ENCODE measurements at regions not wholly inside any gene's neighbourhood (a gene's known extent, or its start where the extent isn't known, plus 50 kb on each side); places are given as distances from the start of the nearest gene placed in this dataset.

DNA sequence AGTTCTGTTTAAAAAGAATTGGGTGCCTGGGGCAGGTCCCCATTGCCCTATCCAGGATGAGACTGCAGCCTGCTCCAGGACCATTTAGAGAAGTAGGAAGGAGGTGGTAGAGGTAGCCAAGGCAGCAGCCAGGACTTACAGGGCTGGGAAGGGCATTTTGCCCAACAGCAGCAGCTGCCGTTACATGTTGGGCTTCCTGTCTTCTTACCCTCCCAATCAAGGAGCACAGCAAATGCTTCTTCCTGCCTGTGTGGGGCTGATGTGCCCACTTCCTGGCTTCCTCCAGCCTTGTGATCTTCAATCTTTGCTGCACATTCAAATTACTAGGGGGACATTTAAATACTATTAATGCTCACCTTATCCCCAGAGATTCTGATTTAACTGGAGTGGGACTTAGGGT is 112.0 kb downstream of the QPCT start:
- TF ChIP-seq POLR2A (IDR thresholded peaks at IDR 0.05) = no peak
- TF ChIP-seq, protein P1, sequence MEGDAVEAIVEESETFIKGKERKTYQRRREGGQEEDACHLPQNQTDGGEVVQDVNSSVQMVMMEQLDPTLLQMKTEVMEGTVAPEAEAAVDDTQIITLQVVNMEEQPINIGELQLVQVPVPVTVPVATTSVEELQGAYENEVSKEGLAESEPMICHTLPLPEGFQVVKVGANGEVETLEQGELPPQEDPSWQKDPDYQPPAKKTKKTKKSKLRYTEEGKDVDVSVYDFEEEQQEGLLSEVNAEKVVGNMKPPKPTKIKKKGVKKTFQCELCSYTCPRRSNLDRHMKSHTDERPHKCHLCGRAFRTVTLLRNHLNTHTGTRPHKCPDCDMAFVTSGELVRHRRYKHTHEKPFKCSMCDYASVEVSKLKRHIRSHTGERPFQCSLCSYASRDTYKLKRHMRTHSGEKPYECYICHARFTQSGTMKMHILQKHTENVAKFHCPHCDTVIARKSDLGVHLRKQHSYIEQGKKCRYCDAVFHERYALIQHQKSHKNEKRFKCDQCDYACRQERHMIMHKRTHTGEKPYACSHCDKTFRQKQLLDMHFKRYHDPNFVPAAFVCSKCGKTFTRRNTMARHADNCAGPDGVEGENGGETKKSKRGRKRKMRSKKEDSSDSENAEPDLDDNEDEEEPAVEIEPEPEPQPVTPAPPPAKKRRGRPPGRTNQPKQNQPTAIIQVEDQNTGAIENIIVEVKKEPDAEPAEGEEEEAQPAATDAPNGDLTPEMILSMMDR (IDR thresholded peaks at IDR 0.05) = no peak
